ENCODE measurements at regions not wholly inside any gene's neighbourhood (a gene's known extent, or its start where the extent isn't known, plus 50 kb on each side); places are given as distances from the start of the nearest gene placed in this dataset.
"Not testable (repeated sequence)": the region's sequence is repeated elsewhere in the genome, so short reads cannot be mapped to it uniquely, and the experiment has no call there.

- TF ChIP-seq CTCF (IDR thresholded peaks at IDR 0.05); POLR2AphosphoS5 (IDR thresholded peaks at IDR 0.05; ENCODE audit: low read depth, low read length); TCF7L2 (IDR thresholded peaks at IDR 0.05; ENCODE audit: low read depth, low read length); REST (IDR thresholded peaks at IDR 0.05; ENCODE audit: insufficient read depth in 1 of 2, low read depth in 2 of 2, low read length in 1 of 2): not testable (repeated sequence)
These were observed 154.8 kb downstream of the SYT15 start for GRCh38 chr10:46733635-46734261.

Data from Panc1 (cell line).